SH-SY5Y (cell line): ENCODE measurements at regions not wholly inside any gene's neighbourhood (a gene's known extent, or its start where the extent isn't known, plus 50 kb on each side); places are given as distances from the start of the nearest gene placed in this dataset.

ENCODE experiments used
- GATA2 ChIP-seq: IDR thresholded peaks from 2 replicates; pipeline ENCODE4 v1.6.1; 2011; ENCODE audit warnings: mild to moderate bottlenecking, low read depth, low read length
- GATA3 ChIP-seq: IDR thresholded peaks from 2 replicates; pipeline ENCODE4 v1.6.1; 2011; ENCODE audit warnings: low read depth, mild to moderate bottlenecking, low read length, moderate library complexity

DNA sequence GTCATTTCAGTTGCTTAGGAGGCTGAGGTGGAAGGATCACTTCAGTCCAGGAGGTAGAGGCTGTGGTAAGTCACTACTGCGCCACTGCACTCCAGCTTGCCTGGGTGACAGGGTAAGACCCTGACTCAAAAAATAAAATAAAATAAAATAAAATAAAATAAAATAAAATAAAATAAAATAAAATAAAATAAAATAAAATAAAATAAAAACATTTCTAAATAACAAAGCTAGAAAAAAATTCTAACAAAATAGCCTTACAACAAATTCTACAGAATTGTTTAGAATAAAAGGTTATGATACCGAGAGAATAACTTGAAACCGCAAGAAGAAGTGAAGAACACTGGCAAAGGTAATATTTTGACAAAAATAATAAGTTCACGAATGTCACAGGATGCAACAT lies 794.3 kb downstream of the NR2F2 start:
- TF ChIP-seq GATA2, result no peak
- TF ChIP-seq GATA3, result no peak
